ENCODE measurements at regions not wholly inside any gene's neighbourhood (a gene's known extent, or its start where the extent isn't known, plus 50 kb on each side); places are given as distances from the start of the nearest gene placed in this dataset.
"Not testable (repeated sequence)": the region's sequence is repeated elsewhere in the genome, so short reads cannot be mapped to it uniquely, and the experiment has no call there.

GRCh38 chr16:29224675-29225074 is 181.8 kb downstream of the NPIPB11 start:
- DNase-seq (ENCODE audit: extremely low read depth, low read depth), result not testable (repeated sequence)

- not testable (repeated sequence) for DNase-seq (ENCODE audit: extremely low read depth, low read depth)
These were observed 183.9 kb downstream of the NPIPB11 start for GRCh38 chr16:29222615-29223014.

- DNase-seq (ENCODE audit: extremely low read depth, low read depth), result not testable (repeated sequence)
These were observed 184.5 kb downstream of the NPIPB11 start for GRCh38 chr16:29222008-29222407.

DNA sequence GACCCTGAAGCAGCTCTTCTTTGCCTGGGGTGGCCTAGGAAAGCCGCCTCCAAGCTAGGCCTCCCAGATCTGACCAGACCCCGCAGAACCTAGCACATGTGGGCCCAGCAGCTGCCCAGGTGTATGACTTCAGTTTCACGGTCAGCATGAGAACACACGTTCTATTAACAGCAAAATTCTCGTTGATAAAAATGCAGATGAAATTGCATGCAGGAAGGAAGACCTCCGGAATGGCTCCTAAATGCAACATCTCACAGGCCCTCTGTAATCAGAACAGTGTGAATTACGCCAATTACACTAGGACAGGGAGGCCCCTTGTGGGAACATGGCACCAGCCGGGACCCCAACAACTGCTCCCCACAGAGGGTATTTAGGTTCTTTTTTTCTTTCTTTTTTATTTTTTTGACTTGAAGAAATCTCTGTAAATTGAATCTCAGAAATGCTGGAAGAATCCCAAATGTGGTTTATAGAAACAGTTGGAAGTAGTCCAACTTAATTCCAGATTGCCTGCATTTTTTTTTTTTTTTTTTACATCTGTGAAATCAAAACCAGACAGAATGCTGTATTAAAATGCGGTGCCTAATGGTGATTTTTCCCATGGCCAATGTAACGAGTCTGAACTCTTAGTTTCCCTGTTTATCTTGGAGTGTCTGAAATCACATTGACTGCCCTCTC is 185.1 kb downstream of the NPIPB11 start:
- DNase-seq (ENCODE audit: extremely low read depth, low read depth), result not testable (repeated sequence)

DNA sequence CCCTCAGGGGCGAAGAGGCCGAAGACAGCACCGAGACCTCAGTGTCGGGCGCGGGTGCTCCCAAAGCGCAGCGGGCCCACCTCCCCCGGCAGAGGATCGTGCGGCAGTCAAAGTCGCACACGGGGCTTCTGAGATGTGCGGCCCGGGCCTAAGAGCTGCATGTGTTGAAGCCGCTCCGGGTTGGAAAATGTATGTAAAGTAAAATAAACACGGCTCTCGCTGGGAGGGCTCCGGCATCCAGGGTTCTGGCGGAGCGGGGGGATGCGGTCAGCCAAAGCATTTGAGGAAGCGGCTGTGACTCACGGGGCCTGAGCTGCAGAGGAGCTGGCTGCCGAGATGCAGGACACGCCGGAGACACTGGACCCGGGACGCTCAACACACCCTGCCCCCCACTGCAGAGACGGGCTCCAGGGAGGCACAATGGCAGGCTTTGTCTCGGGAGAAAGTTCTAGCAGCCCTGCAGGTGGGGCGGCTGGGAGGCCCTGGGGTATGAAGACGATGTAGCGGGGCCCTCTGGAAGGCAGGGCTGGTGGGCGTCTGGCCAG is 185.8 kb downstream of the NPIPB11 start:
- DNase-seq (ENCODE audit: extremely low read depth, low read depth), result not testable (repeated sequence)

DNA sequence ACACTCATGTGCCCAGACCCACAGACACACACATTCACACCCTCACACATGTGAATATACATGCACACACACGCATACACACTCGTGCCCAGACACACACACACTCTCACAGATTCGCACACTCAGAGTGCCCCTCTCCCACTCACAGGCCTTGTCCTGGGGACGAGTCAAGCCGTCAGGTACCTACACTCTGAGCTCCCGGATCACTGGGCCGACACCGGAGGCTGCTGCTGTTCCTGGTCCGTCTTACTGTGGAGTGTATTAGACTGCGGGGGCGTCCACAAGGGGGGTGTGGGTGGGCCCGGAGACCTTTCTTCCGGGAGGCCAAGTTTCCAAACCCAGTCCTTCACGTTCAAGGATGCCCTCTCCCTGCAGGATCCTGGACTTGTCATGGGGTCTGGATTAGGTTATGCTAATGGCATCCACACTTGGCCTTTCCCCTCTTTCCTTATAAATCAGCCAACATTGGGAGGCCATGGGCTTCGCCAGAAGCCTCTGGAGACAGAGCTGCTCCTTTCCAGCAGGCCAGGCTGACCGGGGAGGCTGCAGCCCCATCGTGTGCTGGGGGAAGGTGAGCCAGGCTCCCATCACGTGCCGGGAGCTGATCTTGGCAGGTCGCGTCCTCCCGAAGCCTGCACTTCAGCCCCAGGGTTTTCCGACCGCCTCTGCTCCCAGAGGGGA is 186.4 kb downstream of the NPIPB11 start:
- DNase-seq (ENCODE audit: extremely low read depth, low read depth), result not testable (repeated sequence)

GRCh38 chr16:29219562-29219961 is 186.9 kb downstream of the NPIPB11 start:
- DNase-seq (ENCODE audit: extremely low read depth, low read depth), result not testable (repeated sequence)

GRCh38 chr16:29218649-29219048 is 187.9 kb downstream of the NPIPB11 start:
- DNase-seq (ENCODE audit: extremely low read depth, low read depth), result not testable (repeated sequence)

- DNase-seq (ENCODE audit: extremely low read depth, low read depth), result not testable (repeated sequence)
These were observed 188.3 kb downstream of the NPIPB11 start for GRCh38 chr16:29218171-29218570.

GRCh38 chr16:29217752-29218126 is 188.8 kb downstream of the NPIPB11 start:
- DNase-seq (ENCODE audit: extremely low read depth, low read depth), result not testable (repeated sequence)

DNA sequence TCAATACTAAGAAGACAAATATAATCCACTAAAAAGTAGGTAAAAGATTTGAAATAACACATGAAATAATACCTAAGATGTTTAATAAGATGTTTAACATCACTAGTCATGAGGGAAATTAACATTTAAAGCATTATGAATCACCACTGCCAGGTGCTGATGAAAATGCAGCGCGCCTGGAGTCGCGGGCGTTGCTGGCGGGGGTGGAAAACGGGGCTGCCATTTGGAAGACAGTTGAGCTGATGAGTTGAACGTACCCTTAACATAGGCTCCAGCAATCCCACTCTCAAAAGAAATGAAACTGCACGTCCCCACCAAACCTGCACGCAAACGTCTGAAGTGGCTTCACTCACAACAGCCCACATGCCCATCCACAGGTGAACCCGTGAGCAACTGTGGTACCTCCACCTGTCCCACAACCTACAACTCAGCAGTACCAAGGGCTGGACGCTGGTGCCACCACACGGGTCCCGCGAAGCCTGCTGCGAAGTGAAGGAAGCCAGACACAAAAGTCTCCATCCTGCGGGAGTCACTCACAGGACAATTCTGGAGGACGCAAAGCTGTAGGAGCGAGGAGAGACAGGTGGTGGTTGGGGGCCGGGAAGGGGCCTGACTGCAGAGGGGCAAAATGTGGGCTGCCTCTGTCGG is 189.3 kb downstream of the NPIPB11 start:
- DNase-seq (ENCODE audit: extremely low read depth, low read depth), result not testable (repeated sequence)

- not testable (repeated sequence) for DNase-seq (ENCODE audit: extremely low read depth, low read depth)
These were observed 192.7 kb downstream of the NPIPB11 start for GRCh38 chr16:29213770-29214169.

GRCh38 chr16:29213251-29213650 is 193.3 kb downstream of the NPIPB11 start:
- DNase-seq (ENCODE audit: extremely low read depth, low read depth), result not testable (repeated sequence)

DNA sequence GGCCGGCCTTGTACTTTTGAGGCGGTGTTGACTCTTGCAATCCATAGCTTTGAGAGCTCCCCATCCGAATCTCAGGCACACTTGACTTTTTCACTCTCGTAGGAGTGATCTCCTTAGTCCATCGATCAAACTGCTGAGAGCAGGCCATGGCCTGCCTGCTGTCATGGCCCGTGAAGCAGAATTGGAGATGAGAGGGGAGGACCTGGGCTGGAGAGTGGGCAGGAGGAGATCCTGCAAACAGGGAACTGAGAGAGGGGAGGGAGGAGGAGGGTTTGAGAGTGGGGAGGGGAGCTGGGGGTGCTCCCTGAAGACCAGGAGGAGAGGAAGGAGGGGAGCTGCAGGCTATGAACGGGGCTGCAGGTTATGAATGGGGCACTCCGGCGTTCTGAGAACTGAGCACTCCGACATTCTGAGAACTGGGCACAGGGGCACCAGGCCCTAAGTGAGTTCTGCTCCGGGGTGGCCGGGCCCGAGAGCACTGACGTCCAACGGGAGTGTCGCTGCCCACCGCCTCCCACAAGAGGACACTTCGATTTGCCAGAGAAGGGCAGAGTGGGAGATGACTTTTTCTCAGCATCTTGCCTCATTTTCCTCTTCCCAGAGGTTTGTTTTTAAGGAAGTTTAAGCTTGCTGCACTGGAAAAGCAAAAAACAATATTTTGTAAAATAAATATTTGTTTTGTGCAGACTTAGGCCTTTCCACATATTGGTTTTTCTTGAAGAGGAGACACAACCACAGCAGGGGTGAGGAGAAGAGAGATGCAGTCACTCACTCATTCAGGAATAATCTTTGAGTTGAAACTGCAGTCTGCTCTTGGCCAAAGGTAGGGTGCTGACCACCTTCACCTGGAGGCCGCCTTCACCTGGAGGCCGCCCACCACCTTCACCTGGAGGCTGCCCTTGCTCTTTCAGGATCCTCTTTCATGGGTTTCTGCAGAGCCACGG is 194.2 kb downstream of the NPIPB11 start:
- not testable (repeated sequence) for DNase-seq (ENCODE audit: extremely low read depth, low read depth)

DNA sequence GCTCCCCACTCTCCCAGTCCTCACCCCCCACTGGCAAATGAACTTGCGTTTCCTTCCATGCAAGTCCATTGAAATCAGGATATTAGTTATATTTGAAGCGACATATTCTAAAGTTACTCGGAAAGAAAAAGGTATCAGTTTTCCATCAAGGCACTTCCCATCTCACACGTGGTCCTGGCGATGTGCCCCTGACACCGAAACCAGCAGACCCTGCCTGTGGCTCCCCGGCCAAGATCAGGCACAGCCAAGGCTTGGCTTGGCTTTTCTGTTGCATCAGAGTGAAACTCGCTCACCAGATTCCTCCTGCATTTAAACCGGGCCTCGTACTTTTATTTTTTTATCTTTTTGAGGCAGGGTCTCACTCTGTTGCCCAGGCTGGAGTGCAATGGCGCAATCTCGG is 195.1 kb downstream of the NPIPB11 start:
- not testable (repeated sequence) for DNase-seq (ENCODE audit: extremely low read depth, low read depth)

DNA sequence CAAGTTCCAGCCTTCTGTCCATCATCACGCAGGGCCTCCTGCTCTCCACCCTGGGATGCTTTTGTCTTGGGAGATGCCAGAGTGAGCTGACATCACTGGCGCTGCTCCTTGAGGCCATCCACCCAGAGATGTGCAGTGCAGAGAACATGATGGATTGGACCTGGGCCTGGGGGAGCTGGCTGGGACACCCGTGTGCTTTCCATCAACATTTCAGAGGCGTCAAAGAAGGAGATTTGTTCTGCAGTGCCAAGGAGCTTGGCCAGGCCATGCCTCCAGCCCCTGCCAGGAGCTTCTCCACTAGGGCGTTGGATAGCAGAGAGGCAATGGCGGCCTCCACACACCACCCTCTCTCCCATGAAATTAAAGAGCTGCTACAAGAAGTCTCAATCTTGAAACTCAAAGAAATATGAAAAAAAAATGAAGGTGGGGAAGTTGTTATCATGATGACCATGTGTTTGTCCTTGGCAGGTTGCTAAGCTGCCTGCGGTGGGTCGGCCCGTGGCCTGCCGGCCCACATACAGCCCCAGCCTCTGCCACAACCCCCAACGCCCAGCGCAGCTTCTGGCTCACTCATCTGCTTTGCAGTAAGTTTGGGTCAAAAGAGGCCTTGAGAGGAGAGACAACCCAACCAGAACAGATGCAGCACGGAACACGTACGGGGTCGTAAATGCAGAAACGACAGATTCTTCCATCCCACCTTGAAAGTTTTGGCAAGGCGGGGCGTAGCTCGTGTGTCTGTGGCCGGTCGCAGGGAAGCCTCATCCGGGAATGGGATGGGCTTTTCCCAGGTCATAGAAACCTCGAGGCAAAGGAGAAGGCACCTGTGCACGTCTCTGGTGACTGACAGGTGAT is 196.0 kb downstream of the NPIPB11 start:
- not testable (repeated sequence) for DNase-seq (ENCODE audit: extremely low read depth, low read depth)

GRCh38 chr16:29206120-29206519 is 200.4 kb downstream of the NPIPB11 start:
- not testable (repeated sequence) for DNase-seq (ENCODE audit: extremely low read depth, low read depth)

- not testable (repeated sequence) for DNase-seq (ENCODE audit: extremely low read depth, low read depth)
These were observed 201.4 kb downstream of the NPIPB11 start for GRCh38 chr16:29205151-29205550.

DNA sequence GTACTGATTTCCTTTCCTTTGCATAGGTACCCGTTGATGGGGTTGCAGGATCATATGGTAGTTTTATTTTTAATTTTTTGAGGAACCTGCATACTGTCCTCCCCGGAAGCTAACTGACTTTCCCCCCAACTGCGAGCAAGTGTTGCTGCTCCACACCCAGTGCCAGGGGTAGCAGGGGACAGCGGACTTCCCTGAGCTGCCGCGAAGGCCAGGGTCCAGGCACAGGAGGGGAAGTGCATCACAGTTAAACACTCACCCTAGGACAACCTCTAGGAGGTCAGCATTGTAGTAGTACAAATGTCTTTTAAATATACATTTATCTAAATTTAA is 201.7 kb downstream of the NPIPB11 start:
- DNase-seq (ENCODE audit: extremely low read depth, low read depth), result no peak

All from NCI-H460 (cell line).